Stimulated activated CD4-positive, alpha-beta T cell treated with anti-CD3 and anti-CD28 coated beads, Interleukin-1b, Interleukin-23, amount 100 ng/mL, for 24 hours (primary cell): ENCODE measurements at regions not wholly inside any gene's neighbourhood (a gene's known extent, or its start where the extent isn't known, plus 50 kb on each side); places are given as distances from the start of the nearest gene placed in this dataset.

Experiments used
- DNase-seq, 4 experiments: peaks; one replicate each; pipeline ENCODE4 v3.0.0-alpha.2; 2020; ENCODE audit warnings: low read depth in 4 of 4, low spot score in 1 of 4

- DNase-seq: no peak
These were observed 763.5 kb upstream of the MAP3K7 start for GRCh38 chr6:91350146-91350908.

- DNase-seq: no peak
These were observed 754.6 kb upstream of the MAP3K7 start for GRCh38 chr6:91341473-91341872.

- no peak for DNase-seq
These were observed 754.1 kb upstream of the MAP3K7 start for GRCh38 chr6:91340896-91341395.

GRCh38 chr6:91337967-91338366 is 751.1 kb upstream of the MAP3K7 start:
- no peak for DNase-seq

- no peak for DNase-seq
These were observed 744.0 kb upstream of the MAP3K7 start for GRCh38 chr6:91330896-91331295.

GRCh38 chr6:91328241-91328640 is 741.4 kb upstream of the MAP3K7 start:
- DNase-seq: no peak

- no peak for DNase-seq
These were observed 737.8 kb upstream of the MAP3K7 start for GRCh38 chr6:91324711-91325110.

GRCh38 chr6:91317984-91318383 is 731.1 kb upstream of the MAP3K7 start:
- DNase-seq: no peak

GRCh38 chr6:91317247-91317835 is 730.5 kb upstream of the MAP3K7 start:
- no peak for DNase-seq

- DNase-seq: no peak
These were observed 723.3 kb upstream of the MAP3K7 start for GRCh38 chr6:91310178-91310577.

GRCh38 chr6:91305755-91306154 is 718.9 kb upstream of the MAP3K7 start:
- DNase-seq: no peak

GRCh38 chr6:91304521-91304920 is 717.6 kb upstream of the MAP3K7 start:
- DNase-seq: no peak

- DNase-seq: no peak
These were observed 716.5 kb upstream of the MAP3K7 start for GRCh38 chr6:91303326-91303725.

- no peak for DNase-seq
These were observed 712.9 kb upstream of the MAP3K7 start for GRCh38 chr6:91299544-91300491.

GRCh38 chr6:91298543-91299145 is 711.8 kb upstream of the MAP3K7 start:
- no peak for DNase-seq

- no peak for DNase-seq
These were observed 706.5 kb upstream of the MAP3K7 start for GRCh38 chr6:91293395-91293794.

- no peak for DNase-seq
These were observed 704.2 kb upstream of the MAP3K7 start for GRCh38 chr6:91291071-91291470.

- no peak for DNase-seq
These were observed 701.9 kb upstream of the MAP3K7 start for GRCh38 chr6:91288741-91289140.

GRCh38 chr6:91281901-91282300 is 695.0 kb upstream of the MAP3K7 start:
- no peak for DNase-seq

GRCh38 chr6:91280494-91280830 is 693.6 kb upstream of the MAP3K7 start:
- no peak for DNase-seq

- DNase-seq: no peak
These were observed 693.0 kb upstream of the MAP3K7 start for GRCh38 chr6:91279740-91280493.
